SK-N-MC (cell line): ENCODE measurements at regions not wholly inside any gene's neighbourhood (a gene's known extent, or its start where the extent isn't known, plus 50 kb on each side); places are given as distances from the start of the nearest gene placed in this dataset.

Source experiments
- DNase-seq: peaks from one replicate; pipeline ENCODE4 v3.0.0-alpha.2; 2011; ENCODE audit warnings: low read depth, low spot score
- H3K27ac ChIP-seq: fragments of 200-600 bp; sonication (generic); 2 replicates; pipeline ENCODE4 v1.5.1; 2016; ENCODE audit warnings: mixed run types
- H3K36me3 ChIP-seq: fragments of 200-600 bp; sonication (generic); 2 replicates; pipeline ENCODE4 v1.6.1; 2017; ENCODE audit warnings: antibody characterized with exemption, low read length, mixed read lengths; ENCODE audit not compliant: insufficient read depth
- H3K4me3 ChIP-seq: fragments of 200-600 bp; sonication (generic); 2 replicates; pipeline ENCODE4 v1.5.1; 2016
- H3K9ac ChIP-seq: fragments of 200-600 bp; sonication (generic); 2 replicates; pipeline ENCODE4 v1.8.0; 2017; ENCODE audit warnings: mixed run types, mixed read lengths; ENCODE audit not compliant: insufficient read length
- H3K9me3 ChIP-seq: fragments of 200-600 bp; sonication (generic); 2 replicates; pipeline ENCODE4 v1.6.1; 2017; ENCODE audit warnings: low read depth, mild to moderate bottlenecking, antibody characterized with exemption, low read length, moderate library complexity, mixed read lengths
- EZH2 ChIP-seq: fragments of 200-600 bp; sonication (generic); IDR thresholded peaks from one replicate; pipeline ENCODE4 v1.6.1; 2017; ENCODE audit warnings: antibody characterized with exemption
- FOXP2 ChIP-seq: optimal IDR thresholded peaks from 2 replicates; pipeline ENCODE3; 2011; ENCODE audit warnings: mild to moderate bottlenecking, moderate library complexity; ENCODE audit not compliant: insufficient read depth; ENCODE audit errors: extremely low read length, control extremely low read depth
- POLR2AphosphoS5 ChIP-seq: IDR thresholded peaks from 2 replicates; pipeline ENCODE4 v1.6.1; 2012; ENCODE audit warnings: mild to moderate bottlenecking, low read depth, low read length, borderline replicate concordance

GRCh38 chr18:38047820-38048219 is 482.2 kb upstream of the CELF4 start:
- H3K36me3 ChIP-seq, result no peaks in the 10 kb centered on the region
- H3K4me3 ChIP-seq, result no peak overlapping the region
- no peak overlapping the region for H3K27ac ChIP-seq
- H3K9me3 ChIP-seq, result no peaks in the 10 kb centered on the region
- TF ChIP-seq EZH2 (no peak), FOXP2 (no peak), POLR2AphosphoS5 (no peak)
- no peak overlapping the region for H3K9ac ChIP-seq
- DNase-seq, result no peak

DNA sequence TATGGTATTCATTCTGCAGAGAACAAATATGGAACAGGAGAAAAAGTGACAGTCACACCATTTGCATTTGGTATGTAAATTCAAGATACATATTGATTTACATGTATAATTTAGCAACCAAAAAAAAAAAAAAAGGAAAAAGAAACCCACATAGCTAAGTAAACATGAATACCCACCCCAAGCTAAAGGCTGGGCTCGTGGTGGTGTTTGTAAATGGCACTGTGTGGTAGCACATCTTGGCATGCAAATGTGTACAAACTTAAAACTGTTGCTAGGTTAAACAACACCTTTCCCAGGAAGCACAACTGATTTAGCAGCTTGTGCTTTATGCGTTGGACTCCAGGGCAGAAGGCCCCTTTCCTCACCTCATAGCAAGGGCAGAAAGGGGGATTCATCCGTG is 481.1 kb upstream of the CELF4 start:
- Histone ChIP-seq H3K4me3 (no peak overlapping the region), H3K36me3 (no peaks in the 10 kb centered on the region), H3K9ac (no peak overlapping the region), H3K9me3 (no peaks in the 10 kb centered on the region), H3K27ac (no peak overlapping the region)
- no peak for TF ChIP-seq FOXP2
- TF ChIP-seq EZH2, result no peak
- TF ChIP-seq POLR2AphosphoS5, result no peak
- no peak for DNase-seq

- H3K4me3 ChIP-seq, result no peak overlapping the region
- H3K36me3 ChIP-seq, result no peaks in the 10 kb centered on the region
- no peaks in the 10 kb centered on the region for H3K9me3 ChIP-seq
- no peak for DNase-seq
- H3K27ac ChIP-seq, result no peak overlapping the region
- H3K9ac ChIP-seq, result no peak overlapping the region
- TF ChIP-seq POLR2AphosphoS5, result no peak
- TF ChIP-seq FOXP2, result no peak
- TF ChIP-seq EZH2, result no peak
Measured at GRCh38 chr18:38045845-38046244, 480.2 kb upstream of the CELF4 start.

DNA sequence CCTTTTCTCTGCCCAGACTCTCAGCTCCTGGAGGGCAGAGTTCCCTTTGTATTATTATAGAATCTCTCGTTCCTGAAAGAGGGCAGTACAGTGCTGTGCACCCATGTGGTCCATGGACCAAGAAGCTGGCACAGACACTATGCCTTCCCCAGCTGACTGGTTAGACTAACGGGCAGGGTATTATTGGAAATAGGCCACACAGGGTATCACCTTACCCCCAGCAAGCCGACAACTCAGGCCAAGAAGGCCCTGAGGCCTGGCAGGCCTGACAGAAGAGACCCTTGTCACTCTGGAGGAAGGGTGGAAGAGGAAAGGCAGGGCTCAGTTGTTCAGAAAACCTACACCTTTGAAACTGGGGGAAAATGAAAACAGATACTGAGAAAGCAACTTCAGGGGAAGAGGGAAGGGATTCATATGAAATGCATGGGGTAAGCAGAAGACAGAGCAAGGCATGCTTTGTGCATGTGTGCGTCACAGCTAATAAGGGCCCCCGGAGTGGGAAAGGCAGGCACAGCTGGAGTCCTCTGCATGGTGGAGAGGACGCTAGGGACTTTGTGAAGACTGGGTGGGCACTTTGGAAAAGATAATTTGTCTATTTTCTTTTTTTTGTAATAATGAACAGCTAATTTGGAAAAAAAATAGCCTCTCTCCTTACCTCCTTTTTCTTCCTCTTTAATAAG is 476.8 kb upstream of the CELF4 start:
- H3K9me3 ChIP-seq, result no peaks in the 10 kb centered on the region
- H3K4me3 ChIP-seq, result no peak overlapping the region
- H3K27ac ChIP-seq, result no peak overlapping the region
- no peak for DNase-seq
- no peak overlapping the region for H3K9ac ChIP-seq
- TF ChIP-seq EZH2, result no peak
- no peaks in the 10 kb centered on the region for H3K36me3 ChIP-seq

- Histone ChIP-seq H3K9me3 (no peaks in the 10 kb centered on the region), H3K9ac (no peak overlapping the region), H3K36me3 (no peaks in the 10 kb centered on the region), H3K27ac (no peak overlapping the region), H3K4me3 (no peak overlapping the region)
- no peak for DNase-seq
- TF ChIP-seq POLR2AphosphoS5, result no peak
- no peak for TF ChIP-seq FOXP2
- no peak for TF ChIP-seq EZH2
Measured at GRCh38 chr18:38038242-38038641, 472.6 kb upstream of the CELF4 start.

DNA sequence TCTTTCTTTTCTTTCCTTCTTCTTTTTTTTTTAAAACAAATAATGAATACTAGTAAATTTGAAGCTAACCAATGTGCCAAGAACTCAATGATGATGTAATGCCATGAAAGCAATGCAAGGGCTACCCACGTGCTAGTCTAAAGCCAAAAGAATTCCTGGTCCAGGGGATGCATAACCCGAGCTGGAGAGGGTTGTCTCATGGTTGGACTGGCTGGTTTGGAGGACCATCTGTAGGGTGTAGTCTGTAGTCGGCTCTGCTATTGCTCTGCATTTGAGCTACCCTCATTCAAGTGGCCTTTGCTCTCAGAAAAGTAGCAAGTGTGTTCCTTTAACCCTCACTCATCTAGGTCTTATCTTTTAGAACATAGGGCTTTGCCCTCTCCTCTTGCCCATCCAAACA is 469.6 kb upstream of the CELF4 start:
- Histone ChIP-seq H3K36me3 (no peaks in the 10 kb centered on the region), H3K4me3 (no peak overlapping the region), H3K9me3 (no peaks in the 10 kb centered on the region), H3K9ac (no peak overlapping the region), H3K27ac (no peak overlapping the region)
- DNase-seq, result no peak
- TF ChIP-seq EZH2 (no peak), FOXP2 (no peak), POLR2AphosphoS5 (no peak)

DNA sequence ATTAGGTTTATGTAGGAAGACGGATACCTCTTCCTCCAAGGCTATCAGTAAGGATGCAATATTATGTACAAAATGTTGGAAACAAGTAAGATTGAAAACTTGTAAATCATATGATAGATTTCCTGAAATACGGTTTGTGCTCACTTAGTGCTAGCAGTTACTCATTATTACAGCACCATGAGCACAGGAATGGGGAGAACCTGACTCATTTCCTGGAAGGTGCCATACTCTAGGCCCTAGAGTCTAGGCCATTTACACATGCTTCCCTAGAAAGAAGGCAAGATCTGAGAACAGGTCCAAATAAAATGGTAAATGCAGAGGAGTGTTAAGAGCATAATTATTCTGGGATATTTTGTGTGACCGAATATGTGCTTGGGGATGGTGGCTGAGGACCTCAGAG is 467.7 kb upstream of the CELF4 start:
- Histone ChIP-seq H3K27ac (no peak overlapping the region), H3K9me3 (no peaks in the 10 kb centered on the region), H3K4me3 (no peak overlapping the region), H3K36me3 (no peaks in the 10 kb centered on the region), H3K9ac (no peak overlapping the region)
- TF ChIP-seq EZH2, result no peak
- no peak for TF ChIP-seq FOXP2
- TF ChIP-seq POLR2AphosphoS5, result no peak
- DNase-seq, result no peak

DNA sequence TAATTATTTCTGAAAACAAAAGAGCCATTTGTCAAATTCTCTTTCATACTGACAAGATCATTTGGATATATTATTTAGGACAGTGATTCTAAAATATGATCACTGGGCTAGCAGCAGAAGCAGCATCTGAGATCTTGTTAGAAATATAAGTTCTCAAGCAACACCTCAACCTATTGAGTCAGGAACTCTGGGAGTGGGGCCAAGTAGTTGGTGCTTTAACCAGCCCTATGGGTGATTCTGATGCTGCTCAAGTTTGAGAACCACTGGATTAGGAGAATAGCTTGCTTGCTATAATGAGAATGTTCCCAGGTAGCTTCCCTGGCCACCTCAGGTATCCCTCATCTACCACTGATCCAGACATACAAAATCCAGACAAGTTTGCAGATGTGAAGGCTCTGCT is 466.9 kb upstream of the CELF4 start:
- TF ChIP-seq POLR2AphosphoS5 (no peak), FOXP2 (no peak), EZH2 (no peak)
- H3K27ac ChIP-seq, result no peak overlapping the region
- no peak overlapping the region for H3K4me3 ChIP-seq
- H3K36me3 ChIP-seq, result no peaks in the 10 kb centered on the region
- no peak for DNase-seq
- H3K9me3 ChIP-seq, result no peaks in the 10 kb centered on the region
- H3K9ac ChIP-seq, result no peak overlapping the region

- H3K4me3 ChIP-seq, result no peak overlapping the region
- TF ChIP-seq EZH2, result no peak
- TF ChIP-seq POLR2AphosphoS5, result no peak
- no peak for TF ChIP-seq FOXP2
- H3K9me3 ChIP-seq, result no peaks in the 10 kb centered on the region
- no peaks in the 10 kb centered on the region for H3K36me3 ChIP-seq
- no peak overlapping the region for H3K27ac ChIP-seq
- H3K9ac ChIP-seq, result no peak overlapping the region
- no peak for DNase-seq
Measured at GRCh38 chr18:38028946-38029345, 463.3 kb upstream of the CELF4 start.
